Prostate gland (tissue), 2 donors: ENCODE measurements at regions not wholly inside any gene's neighbourhood (a gene's known extent, or its start where the extent isn't known, plus 50 kb on each side); places are given as distances from the start of the nearest gene placed in this dataset.

Experiments
- POLR2A ChIP-seq: fragments of 450-650 bp; IDR thresholded peaks from one replicate; pipeline ENCODE4 v1.6.1; 2016; ENCODE audit warnings: antibody characterized with exemption, mild to moderate bottlenecking
- TF ChIP-seq, protein P1 (sequence below), 4 experiments: fragments of 200-600 bp in 2 of 4; fragments of 450-650 bp in 2 of 4; sonication (generic) in 2 of 4; IDR thresholded peaks; 1 replicate in 3 of 4; 2 replicates in 1 of 4; pipeline ENCODE4 v1.5.1; 2016 to 2019; ENCODE audit warnings: antibody characterized with exemption in 4 of 4, mild to moderate bottlenecking in 2 of 4, moderate library complexity in 2 of 4

- TF ChIP-seq, protein P1, sequence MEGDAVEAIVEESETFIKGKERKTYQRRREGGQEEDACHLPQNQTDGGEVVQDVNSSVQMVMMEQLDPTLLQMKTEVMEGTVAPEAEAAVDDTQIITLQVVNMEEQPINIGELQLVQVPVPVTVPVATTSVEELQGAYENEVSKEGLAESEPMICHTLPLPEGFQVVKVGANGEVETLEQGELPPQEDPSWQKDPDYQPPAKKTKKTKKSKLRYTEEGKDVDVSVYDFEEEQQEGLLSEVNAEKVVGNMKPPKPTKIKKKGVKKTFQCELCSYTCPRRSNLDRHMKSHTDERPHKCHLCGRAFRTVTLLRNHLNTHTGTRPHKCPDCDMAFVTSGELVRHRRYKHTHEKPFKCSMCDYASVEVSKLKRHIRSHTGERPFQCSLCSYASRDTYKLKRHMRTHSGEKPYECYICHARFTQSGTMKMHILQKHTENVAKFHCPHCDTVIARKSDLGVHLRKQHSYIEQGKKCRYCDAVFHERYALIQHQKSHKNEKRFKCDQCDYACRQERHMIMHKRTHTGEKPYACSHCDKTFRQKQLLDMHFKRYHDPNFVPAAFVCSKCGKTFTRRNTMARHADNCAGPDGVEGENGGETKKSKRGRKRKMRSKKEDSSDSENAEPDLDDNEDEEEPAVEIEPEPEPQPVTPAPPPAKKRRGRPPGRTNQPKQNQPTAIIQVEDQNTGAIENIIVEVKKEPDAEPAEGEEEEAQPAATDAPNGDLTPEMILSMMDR (IDR thresholded peaks at IDR 0.05): no peak
- no peak for TF ChIP-seq POLR2A
Measured at GRCh38 chr2:45218297-45218696, 209.0 kb upstream of the SIX2 start.
